ENCODE measurements at regions not wholly inside any gene's neighbourhood (a gene's known extent, or its start where the extent isn't known, plus 50 kb on each side); places are given as distances from the start of the nearest gene placed in this dataset.
"Not testable (repeated sequence)": the region's sequence is repeated elsewhere in the genome, so short reads cannot be mapped to it uniquely, and the experiment has no call there.

DNA sequence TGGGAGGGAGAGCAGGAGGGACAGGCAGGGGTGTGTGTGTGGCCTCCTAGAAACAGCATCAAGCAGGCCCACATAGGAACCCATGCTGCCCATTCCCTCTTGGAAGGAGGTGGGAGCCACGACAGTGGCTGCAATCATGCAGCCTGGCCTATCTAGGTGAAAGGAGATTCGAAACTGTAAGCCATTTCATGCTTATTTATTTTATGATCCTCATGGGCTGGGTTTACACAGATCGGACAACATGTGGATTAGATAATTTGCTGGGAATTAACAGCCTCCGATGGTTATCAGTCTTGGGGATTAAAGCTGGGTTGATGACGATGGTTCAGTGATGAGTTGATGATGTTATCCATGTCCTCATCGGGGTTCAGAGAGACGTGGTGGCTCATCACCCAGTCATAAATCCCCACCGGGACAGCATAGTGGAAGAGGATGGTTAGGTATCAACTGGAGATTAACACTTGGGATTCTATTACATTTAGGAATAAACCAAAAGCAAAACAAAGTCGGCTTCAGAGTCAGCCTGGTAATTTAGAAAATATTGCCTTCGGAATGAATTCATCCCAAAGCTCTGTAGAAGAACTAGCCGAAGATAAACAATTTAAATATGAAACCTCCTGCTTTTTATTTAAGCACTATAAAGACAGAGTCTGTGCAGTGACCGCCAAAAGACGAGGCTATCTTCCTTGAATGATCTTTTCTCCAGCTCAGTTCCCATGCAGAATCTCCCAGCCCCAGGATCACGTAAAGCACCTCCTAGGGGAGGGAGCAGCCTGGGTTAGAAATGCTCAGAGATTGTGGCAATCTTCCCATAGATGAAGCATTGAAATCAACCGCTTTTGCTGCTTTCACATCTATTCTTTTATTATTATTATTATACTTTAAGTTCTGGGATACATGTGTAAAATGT is 252.8 kb downstream of the FOXD2 start (continued):
- TF ChIP-seq, protein P1, sequence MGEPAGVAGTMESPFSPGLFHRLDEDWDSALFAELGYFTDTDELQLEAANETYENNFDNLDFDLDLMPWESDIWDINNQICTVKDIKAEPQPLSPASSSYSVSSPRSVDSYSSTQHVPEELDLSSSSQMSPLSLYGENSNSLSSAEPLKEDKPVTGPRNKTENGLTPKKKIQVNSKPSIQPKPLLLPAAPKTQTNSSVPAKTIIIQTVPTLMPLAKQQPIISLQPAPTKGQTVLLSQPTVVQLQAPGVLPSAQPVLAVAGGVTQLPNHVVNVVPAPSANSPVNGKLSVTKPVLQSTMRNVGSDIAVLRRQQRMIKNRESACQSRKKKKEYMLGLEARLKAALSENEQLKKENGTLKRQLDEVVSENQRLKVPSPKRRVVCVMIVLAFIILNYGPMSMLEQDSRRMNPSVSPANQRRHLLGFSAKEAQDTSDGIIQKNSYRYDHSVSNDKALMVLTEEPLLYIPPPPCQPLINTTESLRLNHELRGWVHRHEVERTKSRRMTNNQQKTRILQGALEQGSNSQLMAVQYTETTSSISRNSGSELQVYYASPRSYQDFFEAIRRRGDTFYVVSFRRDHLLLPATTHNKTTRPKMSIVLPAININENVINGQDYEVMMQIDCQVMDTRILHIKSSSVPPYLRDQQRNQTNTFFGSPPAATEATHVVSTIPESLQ (CRISPR knock-in tag; IDR thresholded peaks at IDR 0.05): no peak

DNA sequence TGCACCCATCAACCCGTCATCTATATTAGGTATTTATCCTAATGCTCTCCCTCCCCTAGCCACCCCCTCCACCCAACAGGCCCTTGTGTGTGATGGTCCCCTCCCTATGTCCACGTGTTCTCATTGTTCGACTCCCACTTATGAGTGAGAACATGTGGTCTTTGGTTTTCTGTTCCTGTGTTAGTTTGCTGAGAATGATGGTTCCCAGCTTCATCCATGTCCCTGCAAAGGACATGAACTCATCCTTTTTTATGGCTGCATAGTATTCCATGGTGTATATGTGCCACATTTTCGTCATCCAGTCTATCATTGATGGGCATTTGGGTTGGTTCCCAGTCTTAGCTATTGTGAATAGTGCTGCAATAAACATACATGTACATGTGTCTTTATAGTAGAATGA is 253.4 kb downstream of the FOXD2 start:
- DNase-seq (ENCODE audit: low spot score); ATAC-seq; H3K27me3 Mint-ChIP-seq (ENCODE audit: low read depth); H3K4me3 Mint-ChIP-seq; CTCF ChIA-PET; H3K36me3 Mint-ChIP-seq; H3K27ac Mint-ChIP-seq; H3K9me3 Mint-ChIP-seq; POLR2A ChIA-PET: not testable (repeated sequence)
- peaks cover 26% of the 10 kb centered on the region for H3K4me1 Mint-ChIP-seq

DNA sequence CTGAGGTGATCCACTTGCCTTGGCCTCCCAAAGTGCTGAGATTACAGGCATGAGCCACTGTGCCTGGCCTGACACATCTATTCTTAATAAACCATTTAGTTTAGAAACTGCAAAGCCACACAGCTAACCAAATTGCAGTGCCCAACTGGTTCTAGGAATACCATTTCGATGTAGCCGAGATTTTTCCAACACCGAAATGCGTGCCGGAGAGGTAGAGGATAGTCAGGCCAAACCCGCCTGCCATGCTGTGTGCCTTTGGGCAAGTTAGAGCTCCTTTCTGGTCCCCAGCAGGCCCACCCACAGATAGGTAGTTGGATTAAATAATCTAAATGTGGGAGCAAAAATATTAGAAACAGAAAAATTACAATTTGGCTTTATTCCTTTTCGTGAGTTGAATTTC is 254.4 kb downstream of the FOXD2 start:
- Mint-ChIP-seq H3K36me3 (no peaks in the 10 kb centered on the region), H3K9me3 (no peaks in the 10 kb centered on the region), H3K27me3 (ENCODE audit: low read depth) (peaks cover 3% of the 10 kb centered on the region; the same call in 1 of the 2 replicates), H3K27ac (no peak overlapping the region), H3K4me1 (peaks cover 17% of the 10 kb centered on the region), H3K4me3 (no peak overlapping the region)
- ATAC-seq: no peak
- POLR2A ChIA-PET: no interaction called here
- TF ChIP-seq, protein P2, sequence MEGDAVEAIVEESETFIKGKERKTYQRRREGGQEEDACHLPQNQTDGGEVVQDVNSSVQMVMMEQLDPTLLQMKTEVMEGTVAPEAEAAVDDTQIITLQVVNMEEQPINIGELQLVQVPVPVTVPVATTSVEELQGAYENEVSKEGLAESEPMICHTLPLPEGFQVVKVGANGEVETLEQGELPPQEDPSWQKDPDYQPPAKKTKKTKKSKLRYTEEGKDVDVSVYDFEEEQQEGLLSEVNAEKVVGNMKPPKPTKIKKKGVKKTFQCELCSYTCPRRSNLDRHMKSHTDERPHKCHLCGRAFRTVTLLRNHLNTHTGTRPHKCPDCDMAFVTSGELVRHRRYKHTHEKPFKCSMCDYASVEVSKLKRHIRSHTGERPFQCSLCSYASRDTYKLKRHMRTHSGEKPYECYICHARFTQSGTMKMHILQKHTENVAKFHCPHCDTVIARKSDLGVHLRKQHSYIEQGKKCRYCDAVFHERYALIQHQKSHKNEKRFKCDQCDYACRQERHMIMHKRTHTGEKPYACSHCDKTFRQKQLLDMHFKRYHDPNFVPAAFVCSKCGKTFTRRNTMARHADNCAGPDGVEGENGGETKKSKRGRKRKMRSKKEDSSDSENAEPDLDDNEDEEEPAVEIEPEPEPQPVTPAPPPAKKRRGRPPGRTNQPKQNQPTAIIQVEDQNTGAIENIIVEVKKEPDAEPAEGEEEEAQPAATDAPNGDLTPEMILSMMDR (IDR thresholded peaks at IDR 0.05): no peak
- no peak for TF ChIP-seq CBFB (CRISPR knock-in tag; IDR thresholded peaks at IDR 0.05; ENCODE audit: low read depth)
- TF ChIP-seq ATF1 (CRISPR knock-in tag; IDR thresholded peaks at IDR 0.05): no peak
- TF ChIP-seq PRRX2 (CRISPR knock-in tag; IDR thresholded peaks at IDR 0.05): no peak
- TF ChIP-seq KAT7 (CRISPR knock-in tag; IDR thresholded peaks at IDR 0.05; ENCODE audit: borderline replicate concordance): no peak
- DNase-seq (ENCODE audit: low spot score): no peak
- CTCF ChIA-PET: interaction anchor here (0.7 kb wide), 1 partner anchor 62 kb away, joined by 3 read pairs; no protein-coding TSS in a partner anchor

DNA sequence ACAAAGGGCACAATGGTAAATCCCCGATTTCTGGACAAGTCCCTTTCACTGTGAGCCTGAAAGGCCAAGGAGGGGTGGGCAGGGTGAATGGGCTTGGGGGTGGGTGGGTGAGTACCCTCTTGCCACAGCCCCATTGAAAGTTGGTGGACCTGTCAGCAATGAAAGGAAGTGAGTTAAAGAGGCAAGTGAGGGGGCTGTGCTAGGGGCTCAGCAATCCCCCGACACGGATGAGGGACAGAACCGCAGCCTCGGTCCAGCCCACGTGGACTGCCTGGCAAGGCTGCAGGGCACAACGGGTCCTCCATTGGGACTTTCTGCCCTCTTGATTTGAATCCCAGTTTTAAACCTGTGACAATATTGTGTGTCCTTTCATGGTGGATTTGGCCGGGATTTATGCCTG is 255.3 kb downstream of the FOXD2 start:
- no peak overlapping the region for H3K27ac Mint-ChIP-seq
- no peaks in the 10 kb centered on the region for H3K9me3 Mint-ChIP-seq
- ChIA-PET POLR2A (no interaction called here), CTCF (no interaction called here)
- no peak for DNase-seq (ENCODE audit: low spot score)
- H3K36me3 Mint-ChIP-seq: no peaks in the 10 kb centered on the region
- H3K4me1 Mint-ChIP-seq: peaks cover 10% of the 10 kb centered on the region
- H3K27me3 Mint-ChIP-seq (ENCODE audit: low read depth): peaks cover 3% of the 10 kb centered on the region; the same call in 1 of the 2 replicates
- H3K4me3 Mint-ChIP-seq: no peak overlapping the region
- ATAC-seq: no peak
- TF ChIP-seq JUN (CRISPR knock-in tag; IDR thresholded peaks at IDR 0.05) (no peak), TCF7 (CRISPR knock-in tag; IDR thresholded peaks at IDR 0.05; ENCODE audit: low read depth) (no peak), RORB (CRISPR knock-in tag; IDR thresholded peaks at IDR 0.05) (no peak), TEAD1 (CRISPR knock-in tag; IDR thresholded peaks at IDR 0.05) (no peak), NFE2L1 (CRISPR knock-in tag; IDR thresholded peaks at IDR 0.05) (no peak)
- TF ChIP-seq, protein P3, sequence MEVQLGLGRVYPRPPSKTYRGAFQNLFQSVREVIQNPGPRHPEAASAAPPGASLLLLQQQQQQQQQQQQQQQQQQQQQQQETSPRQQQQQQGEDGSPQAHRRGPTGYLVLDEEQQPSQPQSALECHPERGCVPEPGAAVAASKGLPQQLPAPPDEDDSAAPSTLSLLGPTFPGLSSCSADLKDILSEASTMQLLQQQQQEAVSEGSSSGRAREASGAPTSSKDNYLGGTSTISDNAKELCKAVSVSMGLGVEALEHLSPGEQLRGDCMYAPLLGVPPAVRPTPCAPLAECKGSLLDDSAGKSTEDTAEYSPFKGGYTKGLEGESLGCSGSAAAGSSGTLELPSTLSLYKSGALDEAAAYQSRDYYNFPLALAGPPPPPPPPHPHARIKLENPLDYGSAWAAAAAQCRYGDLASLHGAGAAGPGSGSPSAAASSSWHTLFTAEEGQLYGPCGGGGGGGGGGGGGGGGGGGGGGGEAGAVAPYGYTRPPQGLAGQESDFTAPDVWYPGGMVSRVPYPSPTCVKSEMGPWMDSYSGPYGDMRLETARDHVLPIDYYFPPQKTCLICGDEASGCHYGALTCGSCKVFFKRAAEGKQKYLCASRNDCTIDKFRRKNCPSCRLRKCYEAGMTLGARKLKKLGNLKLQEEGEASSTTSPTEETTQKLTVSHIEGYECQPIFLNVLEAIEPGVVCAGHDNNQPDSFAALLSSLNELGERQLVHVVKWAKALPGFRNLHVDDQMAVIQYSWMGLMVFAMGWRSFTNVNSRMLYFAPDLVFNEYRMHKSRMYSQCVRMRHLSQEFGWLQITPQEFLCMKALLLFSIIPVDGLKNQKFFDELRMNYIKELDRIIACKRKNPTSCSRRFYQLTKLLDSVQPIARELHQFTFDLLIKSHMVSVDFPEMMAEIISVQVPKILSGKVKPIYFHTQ (CRISPR knock-in tag; IDR thresholded peaks at IDR 0.05): no peak
- TF ChIP-seq, protein P4, sequence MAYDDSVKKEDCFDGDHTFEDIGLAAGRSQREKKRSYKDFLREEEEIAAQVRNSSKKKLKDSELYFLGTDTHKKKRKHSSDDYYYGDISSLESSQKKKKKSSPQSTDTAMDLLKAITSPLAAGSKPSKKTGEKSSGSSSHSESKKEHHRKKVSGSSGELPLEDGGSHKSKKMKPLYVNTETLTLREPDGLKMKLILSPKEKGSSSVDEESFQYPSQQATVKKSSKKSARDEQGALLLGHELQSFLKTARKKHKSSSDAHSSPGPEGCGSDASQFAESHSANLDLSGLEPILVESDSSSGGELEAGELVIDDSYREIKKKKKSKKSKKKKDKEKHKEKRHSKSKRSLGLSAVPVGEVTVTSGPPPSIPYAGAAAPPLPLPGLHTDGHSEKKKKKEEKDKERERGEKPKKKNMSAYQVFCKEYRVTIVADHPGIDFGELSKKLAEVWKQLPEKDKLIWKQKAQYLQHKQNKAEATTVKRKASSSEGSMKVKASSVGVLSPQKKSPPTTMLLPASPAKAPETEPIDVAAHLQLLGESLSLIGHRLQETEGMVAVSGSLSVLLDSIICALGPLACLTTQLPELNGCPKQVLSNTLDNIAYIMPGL (CRISPR knock-in tag; IDR thresholded peaks at IDR 0.05): no peak
- TF ChIP-seq, protein P5, sequence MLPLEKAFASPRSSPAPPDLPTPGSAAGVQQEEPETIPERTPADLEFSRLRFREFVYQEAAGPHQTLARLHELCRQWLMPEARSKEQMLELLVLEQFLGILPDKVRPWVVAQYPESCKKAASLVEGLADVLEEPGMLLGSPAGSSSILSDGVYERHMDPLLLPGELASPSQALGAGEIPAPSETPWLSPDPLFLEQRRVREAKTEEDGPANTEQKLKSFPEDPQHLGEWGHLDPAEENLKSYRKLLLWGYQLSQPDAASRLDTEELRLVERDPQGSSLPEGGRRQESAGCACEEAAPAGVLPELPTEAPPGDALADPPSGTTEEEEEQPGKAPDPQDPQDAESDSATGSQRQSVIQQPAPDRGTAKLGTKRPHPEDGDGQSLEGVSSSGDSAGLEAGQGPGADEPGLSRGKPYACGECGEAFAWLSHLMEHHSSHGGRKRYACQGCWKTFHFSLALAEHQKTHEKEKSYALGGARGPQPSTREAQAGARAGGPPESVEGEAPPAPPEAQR (CRISPR knock-in tag; IDR thresholded peaks at IDR 0.05): no peak
- TF ChIP-seq, protein P1 (CRISPR knock-in tag; IDR thresholded peaks at IDR 0.05): no peak
- TF ChIP-seq, protein P6, sequence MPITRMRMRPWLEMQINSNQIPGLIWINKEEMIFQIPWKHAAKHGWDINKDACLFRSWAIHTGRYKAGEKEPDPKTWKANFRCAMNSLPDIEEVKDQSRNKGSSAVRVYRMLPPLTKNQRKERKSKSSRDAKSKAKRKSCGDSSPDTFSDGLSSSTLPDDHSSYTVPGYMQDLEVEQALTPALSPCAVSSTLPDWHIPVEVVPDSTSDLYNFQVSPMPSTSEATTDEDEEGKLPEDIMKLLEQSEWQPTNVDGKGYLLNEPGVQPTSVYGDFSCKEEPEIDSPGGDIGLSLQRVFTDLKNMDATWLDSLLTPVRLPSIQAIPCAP (CRISPR knock-in tag; IDR thresholded peaks at IDR 0.05): no peak

Data from WTC11 (cell line).